NCI-H2196 (cell line): ENCODE measurements at regions not wholly inside any gene's neighbourhood (a gene's known extent, or its start where the extent isn't known, plus 50 kb on each side); places are given as distances from the start of the nearest gene placed in this dataset.

ENCODE experiments used
- DNase-seq: peaks from one replicate; lab custom pipeline; 2025; ENCODE audit not compliant: unreplicated experiment; lab: John Stamatoyannopoulos, UW

DNA sequence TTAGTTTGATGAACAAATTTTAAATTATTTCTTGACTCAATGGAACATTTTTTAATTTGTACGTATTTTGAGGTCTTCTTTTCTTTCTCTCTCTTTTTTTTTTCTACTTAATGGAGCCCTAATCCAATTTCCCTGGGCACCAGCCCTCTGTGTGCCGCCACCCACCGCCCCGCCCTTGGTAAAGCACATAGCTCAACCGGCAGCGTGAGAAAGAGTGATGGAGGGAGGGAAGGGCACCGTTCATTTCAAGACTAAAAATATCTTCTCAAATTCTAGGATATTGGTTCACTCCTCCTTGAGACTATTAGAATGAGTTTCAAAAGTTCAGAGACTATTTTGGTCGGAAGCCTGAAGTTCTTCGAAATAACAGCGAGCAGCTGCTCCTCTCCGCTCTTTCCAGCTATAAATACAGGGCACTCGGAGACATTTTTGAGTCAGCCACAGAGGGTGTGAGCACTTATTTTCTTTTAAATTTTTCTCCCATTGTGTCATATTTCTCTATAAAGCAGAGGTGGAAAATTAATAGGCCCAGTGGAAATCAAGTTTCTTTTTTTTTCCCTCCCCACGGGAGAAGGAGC, 731.7 kb upstream of the ID2 start:
- DNase-seq, result no peak

DNA sequence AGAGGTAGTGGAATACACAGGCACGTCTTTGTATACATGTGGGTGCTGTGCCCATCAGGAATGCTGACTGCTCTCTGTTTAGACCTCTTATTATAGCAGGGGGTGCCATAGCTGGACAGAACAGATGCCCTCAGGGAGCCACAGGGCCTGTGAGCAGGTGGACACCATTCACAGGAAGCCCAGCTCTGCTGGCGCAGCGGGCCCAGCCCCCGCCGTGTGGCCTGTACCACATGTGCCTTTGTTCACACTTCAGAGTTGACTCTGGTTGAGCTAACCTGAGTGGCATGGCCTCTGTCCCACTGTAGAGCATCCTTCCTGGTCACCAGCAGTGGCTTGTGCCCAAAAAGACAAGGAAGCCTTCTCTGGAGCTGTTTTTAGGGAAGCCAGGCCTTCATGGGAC, 730.9 kb upstream of the ID2 start:
- DNase-seq, result no peak

DNA sequence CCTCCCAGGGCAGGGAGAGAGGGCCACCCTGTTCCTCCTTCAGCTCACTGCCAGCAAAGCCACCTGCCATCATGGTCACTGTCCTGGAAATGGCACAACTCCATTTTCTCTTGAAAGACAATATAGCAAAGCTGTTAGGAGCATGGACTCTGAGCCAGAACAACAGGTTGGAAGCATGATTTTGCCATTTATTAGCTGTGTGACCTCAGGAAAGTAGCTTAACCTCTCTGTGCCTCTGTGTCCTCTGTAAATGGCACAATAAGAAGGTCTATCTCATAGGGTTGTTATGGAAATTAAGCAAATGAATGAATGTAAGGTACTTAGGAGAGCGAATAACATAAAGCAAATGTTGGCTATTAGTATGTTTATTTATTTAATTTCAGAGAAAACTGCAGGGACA, 730.4 kb upstream of the ID2 start:
- no peak for DNase-seq

DNA sequence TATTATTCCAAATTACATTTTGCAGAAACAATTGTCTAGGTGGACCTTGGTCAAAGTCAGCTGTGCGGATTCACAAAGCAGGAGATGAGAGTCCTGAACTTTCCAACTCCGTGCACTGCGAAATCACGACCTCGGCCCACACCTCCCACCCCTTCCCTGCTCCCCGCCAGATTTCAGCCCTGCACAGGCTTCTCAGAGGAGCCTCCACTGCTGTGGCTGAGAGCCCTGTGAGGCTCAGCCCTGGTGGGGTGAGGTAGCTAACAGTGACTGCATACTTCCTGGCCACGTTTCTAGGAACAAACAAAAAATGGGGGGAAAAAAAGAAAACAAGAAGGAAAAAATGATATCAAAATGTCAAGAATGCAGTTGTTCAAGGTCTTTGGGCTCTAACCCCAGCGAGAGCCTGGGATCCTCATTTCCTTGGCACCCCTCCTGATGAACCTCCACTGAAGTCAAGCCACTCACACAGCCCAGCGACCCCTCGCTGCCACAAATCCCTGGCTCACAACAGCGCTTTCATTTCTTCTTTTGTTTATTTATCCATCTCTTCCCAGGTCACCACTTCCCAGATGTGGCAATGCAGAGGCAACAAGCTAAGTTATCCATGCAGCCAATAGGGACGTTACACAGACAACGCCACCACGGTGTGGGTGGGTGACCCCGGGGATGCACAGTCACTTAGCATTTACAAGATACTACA, 729.7 kb upstream of the ID2 start:
- DNase-seq, result no peak

DNA sequence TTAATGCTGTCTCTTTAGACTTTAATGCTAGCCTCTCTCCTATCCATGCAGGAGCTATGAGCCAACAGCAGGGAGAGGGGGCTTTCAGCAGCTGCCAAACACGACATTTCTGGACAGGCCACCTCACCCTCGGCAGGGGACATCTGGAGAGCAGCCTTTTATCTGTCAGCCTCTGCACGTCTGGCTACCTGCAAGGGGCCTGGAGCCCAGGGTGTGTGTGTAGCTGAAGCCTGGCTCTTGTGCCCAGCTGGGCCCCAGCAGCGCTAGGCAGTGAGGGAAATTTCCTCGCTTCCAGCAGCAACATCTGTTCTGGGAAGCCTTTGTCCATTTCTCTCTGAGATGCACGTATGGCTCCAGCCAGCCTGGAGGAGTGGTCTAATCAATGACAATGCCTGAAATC, 728.7 kb upstream of the ID2 start:
- no peak for DNase-seq

DNA sequence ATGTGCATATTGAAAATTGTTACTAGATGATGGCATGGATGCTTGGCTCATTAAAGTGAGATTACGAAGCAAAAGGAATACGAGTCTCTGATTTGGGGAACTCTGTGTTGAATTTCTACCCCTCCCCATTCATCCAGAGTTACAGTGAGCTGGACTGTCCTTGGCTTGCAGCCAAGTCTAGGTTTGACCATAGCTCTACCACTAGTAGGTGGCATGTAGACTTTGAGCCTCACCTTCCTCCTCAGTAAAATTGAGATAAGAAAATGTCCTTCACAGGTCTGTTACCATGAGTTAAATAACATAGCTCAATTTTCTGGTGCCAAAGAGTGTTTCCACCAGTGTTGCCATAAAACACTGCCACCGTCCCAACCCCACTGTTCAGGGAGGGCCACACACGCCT, 727.6 kb upstream of the ID2 start:
- no peak for DNase-seq

DNA sequence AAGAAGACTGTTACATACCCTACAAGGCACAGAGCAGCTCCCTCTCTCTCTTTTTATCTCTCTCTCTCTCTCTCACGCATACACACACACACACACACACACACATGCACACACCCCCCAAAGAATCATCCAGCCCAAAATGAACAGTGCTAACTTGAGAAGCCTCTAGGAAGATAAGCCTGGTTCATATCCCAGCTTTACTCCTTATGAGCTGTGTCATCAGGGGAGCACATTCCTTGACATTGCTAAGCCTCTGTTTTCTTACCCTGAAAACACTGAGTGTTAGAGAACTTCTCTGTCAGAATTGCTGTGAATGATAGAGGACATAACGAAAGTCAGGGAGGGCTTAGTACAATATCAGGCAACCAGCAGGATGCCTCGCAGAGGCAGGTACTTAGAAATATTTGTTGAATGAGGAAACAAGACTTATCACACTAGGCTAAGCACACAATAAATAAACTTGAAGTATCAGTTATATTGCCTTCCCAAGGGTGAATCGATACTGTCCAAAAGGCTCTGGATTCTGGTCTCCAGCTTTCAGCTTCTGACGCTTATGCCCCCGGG, 725.6 kb upstream of the ID2 start:
- no peak for DNase-seq

DNA sequence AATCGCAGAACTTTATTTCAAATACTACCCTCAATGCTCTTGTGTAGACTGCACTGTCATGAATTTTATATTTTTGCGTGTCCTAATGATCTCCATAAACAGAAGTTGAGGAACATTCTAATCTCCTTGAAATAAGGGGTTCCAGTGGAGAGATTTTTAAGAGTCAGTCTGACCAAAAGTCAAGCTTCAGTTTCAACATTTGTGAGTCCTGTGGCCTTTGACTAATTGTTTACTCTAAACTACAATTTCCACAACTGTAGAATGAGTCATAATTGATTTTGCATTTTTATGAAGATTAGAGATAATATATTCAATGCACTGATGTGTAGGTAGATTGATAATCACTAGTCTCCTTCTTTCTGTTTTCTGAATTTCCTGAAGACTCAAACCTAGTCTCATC, 720.3 kb upstream of the ID2 start:
- DNase-seq, result no peak

DNA sequence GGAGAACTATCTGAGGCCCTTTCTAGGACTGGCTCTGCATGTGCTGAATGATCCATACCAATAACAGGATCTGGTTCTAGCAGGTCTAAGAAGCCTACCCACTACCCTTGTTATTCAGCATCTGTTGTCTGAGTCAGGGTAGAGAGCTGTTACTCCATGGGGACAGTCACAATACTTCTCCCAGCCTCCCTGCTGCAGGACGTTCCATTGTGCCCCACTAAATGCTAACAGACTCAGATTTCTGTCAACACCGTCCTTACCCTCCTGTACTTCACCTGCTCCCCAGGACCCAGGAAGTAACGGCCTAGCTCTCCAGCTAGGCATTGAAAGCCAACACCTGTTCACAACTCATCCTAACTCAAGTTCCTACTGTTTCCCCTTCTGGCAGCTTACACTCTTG, 719.7 kb upstream of the ID2 start:
- no peak for DNase-seq

DNA sequence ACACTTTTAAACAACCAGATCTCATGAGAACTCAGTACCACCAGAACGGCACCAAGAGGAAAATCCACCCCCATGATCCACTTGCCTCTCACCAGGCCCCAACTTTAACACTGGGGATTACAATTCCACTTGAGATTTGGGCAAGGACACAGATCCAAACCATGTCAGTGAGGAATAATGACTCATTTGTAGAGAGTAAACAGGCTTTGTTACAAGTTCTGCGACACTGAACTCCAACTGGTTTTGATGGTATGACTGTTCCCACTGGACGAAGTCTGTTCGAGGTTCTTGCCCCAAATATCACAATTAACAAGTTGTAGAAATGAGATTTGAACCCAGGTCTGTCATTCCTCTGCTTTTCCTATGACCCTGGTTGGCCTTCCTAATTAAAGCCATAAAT, 718.1 kb upstream of the ID2 start:
- DNase-seq, result no peak

DNA sequence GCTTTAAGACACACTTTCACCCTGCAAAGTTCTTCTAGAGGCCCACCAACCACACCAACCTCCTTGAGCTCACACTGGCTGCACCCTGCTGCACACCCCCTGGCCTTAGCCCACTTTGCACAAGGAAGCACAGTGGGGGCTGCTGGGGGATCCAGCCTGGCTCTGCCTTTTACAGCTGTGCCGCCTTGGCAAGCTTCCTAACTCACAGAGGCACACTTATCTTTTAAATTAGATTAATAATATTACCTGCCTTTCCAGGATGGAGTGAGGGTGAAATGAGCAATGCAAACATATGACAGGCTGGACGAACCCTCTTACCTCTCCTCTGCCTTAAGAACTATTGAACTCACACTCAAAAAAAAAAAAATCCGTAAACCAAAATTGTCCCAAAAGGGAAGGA, 715.8 kb upstream of the ID2 start:
- DNase-seq, result no peak

DNA sequence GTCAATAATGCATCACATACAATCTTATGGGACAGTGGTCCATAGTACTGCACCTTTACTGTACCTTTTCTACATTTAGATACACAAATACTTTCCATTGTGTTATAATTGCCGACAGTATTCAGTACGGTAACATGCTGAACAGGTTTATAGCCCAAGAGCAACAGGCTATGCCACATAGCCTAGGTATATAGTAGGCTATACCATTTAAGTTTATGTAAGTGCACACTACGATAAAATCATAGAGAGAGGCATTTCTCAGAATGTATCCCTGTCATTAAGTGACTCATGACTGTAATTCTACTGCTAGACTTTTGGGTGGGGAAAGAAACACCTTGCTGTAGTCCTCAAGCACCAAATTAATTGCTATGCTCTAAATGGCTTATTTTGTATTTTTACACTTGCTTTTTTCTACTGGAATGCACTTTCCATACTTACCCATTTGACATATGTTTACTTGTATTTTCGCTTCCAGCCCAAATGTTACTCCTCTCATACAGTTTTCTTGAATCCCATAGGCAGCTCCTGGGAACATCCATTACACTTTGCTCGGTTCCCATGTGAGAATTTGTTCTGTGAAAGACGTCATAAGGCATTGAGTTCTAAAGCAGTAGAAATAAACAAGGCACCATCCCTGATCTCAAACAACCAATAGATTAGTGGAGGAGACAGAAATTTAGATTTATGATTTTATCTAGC, 714.0 kb upstream of the ID2 start:
- no peak for DNase-seq

DNA sequence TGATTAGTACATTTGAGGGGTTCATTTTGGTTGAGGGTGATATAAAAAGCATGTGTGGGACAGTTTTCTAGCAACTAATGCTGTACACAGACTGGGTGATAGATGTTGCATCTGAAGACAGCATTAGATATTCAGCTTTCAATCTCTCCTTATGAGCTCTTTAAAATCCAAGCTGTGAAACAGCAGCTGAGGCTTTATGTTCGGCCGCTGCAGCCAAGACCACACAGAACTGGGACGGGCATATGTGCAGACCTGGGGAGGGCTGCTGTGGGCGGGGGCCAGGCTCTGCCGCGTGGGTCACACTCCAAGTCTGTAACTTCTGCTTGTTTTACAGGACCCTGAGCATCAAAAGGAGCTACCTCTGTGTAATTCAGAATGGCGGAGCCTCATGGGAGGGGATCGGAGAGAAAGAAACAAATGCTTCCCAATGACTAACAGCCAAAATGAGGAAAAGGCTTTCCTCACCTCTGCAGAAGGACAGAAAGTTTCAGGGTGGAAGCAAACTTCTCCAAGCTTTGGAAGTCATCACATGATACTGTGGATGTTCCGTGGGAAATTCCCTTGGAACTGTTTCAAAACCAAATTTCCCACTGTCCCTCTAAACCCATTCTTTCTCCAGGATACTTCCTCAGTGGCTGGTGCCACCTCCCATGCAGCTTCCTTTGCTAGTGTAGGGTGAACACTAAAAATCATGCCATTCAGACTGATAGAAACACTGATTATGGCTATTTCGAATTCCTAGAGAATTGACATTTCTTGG, 711.9 kb upstream of the ID2 start:
- DNase-seq, result no peak

DNA sequence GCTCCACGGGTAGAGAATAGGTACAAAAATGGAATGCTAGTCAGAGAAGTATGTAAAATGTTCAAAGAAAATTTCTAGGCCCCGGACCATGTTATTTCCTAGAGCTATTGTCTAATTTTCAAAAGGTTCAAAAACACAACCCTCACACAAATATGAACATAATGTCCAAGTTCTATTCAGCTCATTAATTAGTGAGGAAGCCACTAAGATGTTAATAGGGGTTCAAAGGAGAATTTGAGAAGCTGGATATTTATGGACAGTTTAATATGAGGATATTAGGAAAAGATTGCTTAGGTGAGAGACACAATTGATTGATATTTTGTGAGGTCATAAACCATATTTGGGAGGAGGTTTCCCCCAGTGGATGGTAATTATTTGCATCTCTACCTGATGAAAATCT, 710.6 kb upstream of the ID2 start:
- no peak for DNase-seq

DNA sequence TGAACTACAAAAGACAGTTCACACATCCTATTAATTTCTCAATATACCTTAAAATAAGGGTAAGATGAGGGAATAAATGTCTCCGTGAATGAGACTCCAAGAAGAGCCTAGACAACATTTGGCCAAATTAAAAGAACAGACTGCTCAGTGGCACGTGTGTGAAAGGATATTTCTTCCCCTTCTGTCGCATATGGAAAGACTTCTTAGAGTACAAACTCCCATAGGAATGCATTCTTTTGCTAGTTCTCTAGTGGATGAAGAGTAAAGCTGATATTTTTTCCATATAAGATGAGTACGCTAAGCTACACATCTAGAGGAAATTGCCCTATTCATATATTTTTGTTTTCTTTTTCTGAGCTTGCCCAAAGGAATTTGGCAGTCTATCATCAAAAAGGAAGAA, 710.0 kb upstream of the ID2 start:
- no peak for DNase-seq

DNA sequence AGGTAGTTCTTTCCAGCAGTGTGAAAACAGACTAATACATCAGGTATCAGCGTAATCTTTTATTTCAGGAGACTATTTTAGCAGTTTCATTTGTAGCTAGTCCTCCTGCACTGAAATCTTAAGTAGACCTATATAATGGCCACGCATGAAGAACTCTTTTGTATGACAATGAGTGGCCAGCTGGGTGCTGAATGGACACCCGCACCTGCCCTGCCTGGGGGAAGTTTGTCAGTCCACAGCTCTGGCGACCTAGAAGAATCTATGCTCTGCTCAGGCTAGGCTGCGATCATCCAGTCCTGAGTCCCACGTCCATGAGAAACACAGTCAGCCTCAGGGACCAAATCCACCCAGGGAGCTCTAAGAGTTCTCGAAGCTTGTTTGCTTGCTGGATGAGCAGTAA, 709.2 kb upstream of the ID2 start:
- no peak for DNase-seq

DNA sequence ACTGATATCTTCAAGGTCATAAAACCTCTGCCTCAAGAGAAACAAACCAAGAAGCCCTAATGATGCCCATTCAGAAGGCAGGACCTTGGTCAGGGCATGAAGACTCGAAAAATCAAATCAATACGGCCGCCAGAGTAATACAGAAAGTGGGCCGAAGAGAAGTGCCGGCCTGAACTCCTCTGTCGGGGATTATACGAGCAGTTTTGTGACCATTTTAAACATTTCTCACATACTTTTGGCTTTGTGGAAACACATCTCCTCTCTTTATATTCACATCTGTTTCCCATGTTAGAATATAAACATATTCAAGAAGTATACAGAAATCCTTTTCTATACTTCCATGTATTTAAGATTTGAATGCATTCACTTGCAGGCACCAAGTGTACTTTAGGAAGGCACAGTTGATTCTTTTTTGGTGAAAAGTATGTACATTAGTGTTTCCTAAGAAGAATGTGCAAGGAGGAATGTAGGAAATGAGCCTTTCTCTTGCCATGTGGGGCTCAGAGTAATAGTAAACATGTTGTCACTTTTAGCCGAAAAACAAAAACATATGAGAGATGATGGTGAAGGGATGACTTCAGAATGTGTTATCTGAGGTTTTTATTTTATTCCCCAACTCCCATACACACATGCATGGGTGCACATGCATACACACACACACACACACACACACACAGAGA, 707.9 kb upstream of the ID2 start:
- no peak for DNase-seq

DNA sequence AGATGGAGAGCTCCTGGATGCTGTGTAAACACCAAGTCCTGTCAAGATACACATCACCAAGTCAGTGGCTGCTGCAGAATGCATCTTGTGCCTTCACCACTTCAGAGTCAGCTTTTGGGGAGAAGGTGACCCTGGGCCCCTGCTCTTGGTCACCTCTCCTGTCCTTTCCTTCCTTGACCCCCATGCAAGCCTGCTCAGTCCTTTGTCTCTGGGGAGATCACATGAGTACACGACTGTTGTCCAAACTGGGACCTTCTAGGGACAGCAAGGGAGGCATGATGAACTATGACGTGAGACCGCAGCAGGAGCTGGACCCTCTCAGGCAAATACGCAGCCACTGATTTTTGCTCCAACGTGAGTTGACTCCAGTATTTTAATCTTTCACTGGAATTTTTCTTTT, 706.9 kb upstream of the ID2 start:
- DNase-seq, result no peak

DNA sequence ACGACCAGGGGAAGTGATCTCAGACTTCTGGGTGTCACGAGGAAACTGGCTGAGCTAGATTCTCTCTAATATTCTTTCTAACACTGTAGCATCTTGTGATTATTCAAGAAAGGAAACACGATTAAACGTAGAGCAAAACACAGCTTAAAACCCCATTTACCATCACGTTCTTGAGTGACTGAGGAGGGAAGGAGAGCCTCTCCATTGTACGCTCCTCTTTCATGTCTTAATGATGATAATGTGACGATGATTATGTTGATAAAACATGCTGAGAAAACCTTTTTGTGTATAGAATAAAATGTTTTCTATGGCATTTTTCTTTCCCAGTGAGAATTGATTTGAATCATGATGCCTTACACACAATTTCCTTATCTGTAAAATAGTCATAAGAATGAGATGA, 705.6 kb upstream of the ID2 start:
- no peak for DNase-seq

DNA sequence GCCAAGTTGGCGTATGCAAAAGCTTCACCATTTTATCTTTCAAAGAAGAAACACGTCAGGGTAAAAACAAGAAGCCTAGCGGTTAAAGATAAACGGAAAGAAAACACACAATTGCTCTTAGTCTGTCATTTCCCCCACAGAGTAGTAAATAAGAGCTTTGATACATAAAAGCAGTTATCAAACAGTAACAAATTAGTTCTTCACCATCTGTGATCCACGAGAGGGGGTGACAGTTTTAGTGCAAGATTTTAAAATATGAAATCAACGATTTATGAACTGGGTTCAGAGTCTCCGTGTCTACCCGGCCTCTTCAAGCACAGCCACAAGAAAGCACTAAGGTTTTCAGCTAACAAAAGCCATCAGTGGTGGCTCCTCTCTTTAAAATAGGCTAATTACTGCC, 703.9 kb upstream of the ID2 start:
- no peak for DNase-seq

DNA sequence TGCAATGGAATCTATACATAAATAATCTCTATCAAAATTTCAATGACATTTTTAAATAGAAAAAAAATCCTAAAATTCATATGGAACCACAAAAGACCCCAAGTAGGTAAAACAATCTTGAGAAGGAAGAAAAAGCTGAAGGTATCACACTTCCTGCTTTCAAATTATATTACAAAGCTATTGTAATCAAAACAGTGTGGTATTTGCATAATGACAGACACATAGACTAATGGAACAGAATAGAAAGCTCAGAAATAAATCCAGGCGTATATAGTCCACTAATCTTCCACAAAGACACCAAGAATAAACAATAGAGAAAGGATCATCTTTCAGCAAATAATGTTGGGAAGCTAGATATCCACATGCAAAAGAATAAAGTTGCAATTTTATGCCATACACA, 699.8 kb upstream of the ID2 start:
- DNase-seq, result no peak
